Ramos (cell line): ENCODE measurements at regions not wholly inside any gene's neighbourhood (a gene's known extent, or its start where the extent isn't known, plus 50 kb on each side); places are given as distances from the start of the nearest gene placed in this dataset.

Experiments used
- in situ Hi-C: fragments of 300-500 bp; cut with MboI; formaldehyde crosslinking; loops from one replicate; pipeline ENCODE4 v1.14.3; 2022; ENCODE audit warnings: low sequenced_read_pairs; ENCODE audit not compliant: unreplicated experiment

DNA sequence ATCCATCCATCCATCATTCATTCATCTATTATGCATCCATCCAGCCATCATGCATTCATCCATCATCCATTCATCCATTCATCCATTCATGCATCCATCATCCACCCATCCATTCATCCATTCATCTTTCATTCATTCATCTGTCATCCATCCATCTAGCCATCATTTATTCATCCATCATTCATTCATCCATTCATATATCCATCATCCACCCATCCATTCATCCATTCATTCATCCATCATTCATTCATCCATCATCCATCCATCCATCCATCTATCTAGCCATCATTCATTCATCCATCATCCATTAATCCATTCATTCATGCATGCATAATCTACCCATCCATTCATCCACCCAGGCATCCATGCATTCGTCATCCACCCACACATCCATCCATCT, 1450.3 kb downstream of the TBC1D22A start:
- in situ Hi-C loops: no loop called here

GRCh38 chr22:48210812-48211211, 1448.4 kb downstream of the TBC1D22A start:
- in situ Hi-C loops: no loop called here

- in situ Hi-C loops: no loop called here
Measured at GRCh38 chr22:48210198-48210580, 1447.7 kb downstream of the TBC1D22A start.

- in situ Hi-C loops: no loop called here
Measured at GRCh38 chr22:48209473-48210197, 1447.2 kb downstream of the TBC1D22A start.

DNA sequence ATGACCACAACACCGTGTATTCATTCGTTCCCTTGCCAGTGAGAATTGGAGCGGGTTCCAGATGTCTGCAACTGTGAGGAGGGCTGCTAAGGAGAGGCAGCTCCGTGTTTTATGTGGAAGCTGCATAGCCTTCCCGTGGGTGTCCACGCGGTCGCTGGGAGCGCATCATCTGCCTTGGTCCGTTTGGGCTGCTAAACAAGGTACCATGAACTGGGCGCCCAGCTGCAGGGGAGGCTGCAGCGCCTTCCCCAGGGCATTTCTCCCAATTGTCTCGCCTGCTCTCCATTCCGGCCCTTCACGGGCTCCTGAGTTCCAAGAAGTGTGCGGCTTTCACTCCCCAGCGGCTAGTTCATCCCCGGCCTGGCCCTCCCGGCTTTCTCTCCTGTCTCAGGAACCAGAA, 1446.4 kb downstream of the TBC1D22A start:
- in situ Hi-C loops: no loop called here

DNA sequence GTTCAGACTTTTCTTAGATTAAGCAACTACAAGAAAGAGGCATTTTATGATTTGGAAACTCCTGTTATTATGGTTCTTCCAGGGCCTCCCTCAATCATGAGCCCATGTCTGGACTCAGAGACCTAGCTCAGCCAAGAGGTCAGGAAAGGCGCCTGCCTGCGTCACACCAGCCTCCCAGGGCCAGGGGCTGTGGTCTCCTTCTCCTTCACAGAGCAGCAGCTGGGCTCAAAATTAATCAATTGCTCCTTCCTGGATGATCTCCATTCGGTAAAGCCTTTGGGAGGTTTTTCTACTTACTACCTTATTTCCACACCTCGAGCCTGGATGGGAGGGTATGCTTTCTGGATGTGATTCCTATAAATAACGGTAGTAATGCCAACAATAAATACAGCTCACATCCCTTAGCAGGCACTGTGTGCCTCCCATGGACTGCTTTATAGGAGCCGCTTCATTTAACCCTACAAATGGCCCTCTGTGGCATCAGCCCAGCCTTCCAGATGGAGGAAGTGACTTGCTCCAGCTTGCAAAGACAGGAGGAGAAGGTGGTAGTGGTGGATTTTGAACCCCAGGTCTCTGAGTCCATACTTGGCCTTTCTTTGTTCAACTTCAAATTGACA, 1445.6 kb downstream of the TBC1D22A start:
- in situ Hi-C loops: no loop called here

GRCh38 chr22:48205790-48206189, 1443.3 kb downstream of the TBC1D22A start:
- in situ Hi-C loops: no loop called here

DNA sequence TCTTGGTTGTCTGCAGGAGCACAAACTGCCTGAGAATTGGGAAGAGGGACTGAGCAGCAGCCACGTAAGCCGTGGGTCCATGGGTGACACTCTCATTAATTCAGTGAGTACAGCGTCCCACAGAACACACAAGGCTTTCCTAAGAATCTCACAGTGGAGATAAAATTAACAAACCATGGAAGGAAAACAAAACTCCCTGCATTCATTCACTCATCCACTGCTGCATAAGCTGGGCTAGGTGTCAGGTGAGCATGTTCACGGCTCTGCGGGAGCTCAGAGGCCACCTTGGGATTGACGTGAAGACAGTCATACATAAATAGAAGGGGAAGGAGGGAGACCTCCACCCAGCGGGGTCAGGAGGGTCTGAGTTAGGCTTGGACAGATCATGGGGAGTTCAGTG, 1442.7 kb downstream of the TBC1D22A start:
- in situ Hi-C loops: no loop called here

DNA sequence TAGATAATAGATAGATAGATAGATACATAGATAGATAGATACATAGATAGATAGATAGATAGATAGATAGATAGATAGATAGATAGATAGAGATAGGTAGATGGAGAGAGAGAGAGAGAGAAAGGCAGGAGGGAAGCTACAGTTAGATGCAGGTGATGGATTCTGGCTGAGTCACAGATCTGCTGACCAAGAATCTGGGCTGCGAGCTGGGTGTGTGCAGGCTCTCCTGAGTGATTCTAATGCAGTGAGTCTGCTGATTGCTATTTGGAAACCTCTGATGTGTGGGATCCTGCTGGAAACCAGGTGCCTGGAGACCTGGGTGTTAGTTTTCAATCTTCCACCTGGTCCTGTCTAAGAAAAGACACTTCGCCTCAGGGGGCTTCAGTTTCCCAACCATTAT, 1441.8 kb downstream of the TBC1D22A start:
- in situ Hi-C loops: no loop called here

DNA sequence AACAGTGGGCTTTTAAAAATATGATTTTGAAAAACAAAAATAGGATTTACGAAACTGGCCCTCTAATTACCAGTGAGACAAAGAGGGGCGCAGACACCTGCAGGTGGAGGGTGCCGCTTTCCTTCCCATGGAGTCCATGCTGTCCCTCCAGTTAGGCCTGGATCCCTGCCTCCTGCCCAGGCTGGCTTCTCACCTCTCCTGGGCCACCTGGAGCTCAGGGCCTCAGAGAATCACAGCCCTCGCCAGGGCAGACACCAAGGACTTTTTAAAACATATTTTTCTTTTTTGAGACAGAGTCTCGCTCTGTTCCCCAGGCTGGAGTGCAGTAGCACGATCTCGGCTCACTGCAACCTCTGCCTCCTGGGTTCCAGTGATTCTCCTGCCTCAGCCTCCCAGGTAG, 1437.2 kb downstream of the TBC1D22A start:
- in situ Hi-C loops: no loop called here

DNA sequence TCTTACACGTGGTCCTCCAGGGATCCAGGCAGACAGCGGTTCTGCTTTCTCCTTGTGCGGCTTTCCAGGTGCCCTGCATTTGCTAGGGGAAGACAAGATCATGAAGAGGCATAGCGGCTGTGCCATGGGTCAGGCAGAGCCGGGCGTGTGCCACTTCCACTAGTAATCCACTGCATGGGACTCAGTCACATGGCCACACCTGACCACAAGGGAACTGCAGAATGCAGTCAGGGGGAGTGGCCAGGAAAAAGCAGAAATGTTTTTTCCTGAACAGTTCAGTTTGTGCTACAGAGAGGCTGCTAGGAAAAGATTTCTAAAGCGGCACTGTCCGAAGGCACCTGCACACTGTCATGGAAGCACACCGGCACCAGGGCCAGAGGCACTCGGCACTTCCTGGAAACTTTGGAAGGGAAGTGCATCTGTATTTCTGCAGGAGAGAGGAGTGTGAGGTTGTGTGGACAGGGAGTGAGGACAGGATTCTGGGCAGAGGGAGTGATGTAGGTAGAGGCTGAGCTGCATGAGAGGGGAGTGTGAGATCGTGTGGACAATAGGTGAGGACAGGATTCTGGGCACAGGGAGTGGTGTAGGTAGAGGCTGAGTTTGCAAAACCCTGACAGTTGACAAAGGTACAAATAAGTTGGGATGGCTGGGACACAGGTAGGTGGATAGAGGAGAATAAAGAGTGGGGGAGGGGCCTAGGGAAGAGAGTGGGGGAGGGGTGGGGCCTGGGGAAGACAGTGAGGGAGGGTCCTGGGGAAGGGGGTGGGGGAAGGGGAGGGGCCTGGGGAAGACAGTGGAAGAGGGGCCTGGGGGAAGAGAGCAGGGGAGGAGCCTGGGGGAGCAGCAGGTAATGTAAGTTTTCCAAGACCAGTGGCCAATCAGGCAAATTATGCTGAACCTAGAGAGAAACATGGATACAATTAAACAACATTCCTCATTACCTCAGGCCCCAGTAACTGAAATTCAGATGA, 1436.3 kb downstream of the TBC1D22A start:
- in situ Hi-C loops: no loop called here

DNA sequence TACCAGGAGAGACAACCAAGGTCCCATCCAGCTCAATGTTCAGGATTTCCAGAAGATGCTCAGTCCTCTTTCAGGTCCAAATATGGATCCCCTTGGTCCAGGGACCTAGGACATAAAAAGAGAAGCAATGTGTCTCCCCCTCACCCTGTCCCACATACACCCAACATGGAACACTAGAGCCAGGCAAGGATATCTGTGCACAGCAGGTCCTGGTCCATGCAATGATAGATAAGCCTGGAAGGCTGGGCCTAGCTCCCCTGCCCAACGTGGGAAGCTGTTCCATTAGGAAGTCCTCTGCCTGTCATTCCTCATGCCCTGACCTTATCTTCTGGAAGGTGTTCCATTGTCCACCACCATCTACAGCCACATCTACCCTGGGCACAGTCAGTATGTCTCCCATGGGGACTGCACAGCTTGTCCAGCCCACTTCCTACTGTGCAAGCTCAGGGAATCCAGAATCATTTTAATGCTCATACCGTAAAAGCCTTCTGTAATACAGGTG, 1434.8 kb downstream of the TBC1D22A start:
- in situ Hi-C loops: no loop called here

DNA sequence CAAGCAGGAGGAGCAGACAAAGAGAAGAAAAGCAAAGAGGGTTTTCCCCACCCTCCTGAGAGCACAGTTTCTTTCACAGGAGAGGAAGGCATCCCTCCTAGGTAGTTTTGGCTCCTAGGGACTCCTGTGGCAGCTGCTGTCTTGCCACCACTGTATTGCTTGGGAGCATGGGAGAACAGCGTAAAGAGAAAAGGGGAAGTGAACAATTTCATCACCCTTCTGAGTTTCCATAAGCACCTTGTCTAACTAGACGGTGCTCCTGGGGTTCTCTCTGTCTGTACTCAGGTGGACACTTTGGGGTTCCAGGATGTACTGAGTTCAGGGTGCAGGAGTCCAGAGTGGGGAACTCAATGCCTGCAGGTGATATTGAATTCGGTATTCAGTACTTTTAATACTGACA, 1430.5 kb downstream of the TBC1D22A start:
- in situ Hi-C loops: no loop called here

DNA sequence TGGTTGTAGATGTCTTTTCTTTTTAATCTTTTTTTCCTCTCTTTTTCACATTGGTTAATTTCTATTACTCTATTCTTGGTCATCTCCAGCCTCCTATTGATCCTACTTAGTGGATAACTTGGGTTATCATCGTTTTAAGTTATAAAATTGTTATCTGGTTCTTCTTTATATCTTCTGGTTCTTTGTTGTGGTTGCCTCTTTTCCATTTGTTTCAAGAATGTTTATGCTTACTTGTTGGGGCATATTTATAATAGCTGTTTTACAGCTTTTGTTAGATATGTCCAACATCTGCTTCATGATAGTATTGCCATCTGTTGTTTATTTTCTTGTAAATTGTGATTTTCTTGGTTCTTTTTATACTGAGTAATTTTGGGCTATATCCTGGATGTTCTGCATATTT, 1429.6 kb downstream of the TBC1D22A start:
- in situ Hi-C loops: no loop called here

GRCh38 chr22:48188231-48188721, 1425.8 kb downstream of the TBC1D22A start:
- in situ Hi-C loops: no loop called here

DNA sequence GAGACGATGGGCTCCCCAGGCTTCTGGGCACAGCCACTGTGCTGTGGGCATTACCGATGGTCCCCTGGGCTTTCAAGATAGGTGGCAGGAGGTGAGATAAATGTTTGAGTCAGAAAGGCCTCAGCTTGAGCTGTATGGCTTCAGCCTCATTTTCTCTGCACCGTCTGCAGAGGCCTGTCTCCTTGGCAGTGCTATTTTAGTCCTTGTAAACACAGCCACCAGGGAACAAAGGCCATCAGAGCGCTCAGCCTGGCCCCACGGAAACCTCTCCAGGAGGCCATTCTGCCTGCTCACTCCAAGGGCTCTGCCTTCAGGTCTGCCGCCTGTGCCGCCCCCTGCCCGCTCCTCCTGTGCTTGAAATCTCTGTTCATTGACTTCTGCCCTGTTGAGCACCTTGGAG, 1424.9 kb downstream of the TBC1D22A start:
- in situ Hi-C loops: no loop called here

DNA sequence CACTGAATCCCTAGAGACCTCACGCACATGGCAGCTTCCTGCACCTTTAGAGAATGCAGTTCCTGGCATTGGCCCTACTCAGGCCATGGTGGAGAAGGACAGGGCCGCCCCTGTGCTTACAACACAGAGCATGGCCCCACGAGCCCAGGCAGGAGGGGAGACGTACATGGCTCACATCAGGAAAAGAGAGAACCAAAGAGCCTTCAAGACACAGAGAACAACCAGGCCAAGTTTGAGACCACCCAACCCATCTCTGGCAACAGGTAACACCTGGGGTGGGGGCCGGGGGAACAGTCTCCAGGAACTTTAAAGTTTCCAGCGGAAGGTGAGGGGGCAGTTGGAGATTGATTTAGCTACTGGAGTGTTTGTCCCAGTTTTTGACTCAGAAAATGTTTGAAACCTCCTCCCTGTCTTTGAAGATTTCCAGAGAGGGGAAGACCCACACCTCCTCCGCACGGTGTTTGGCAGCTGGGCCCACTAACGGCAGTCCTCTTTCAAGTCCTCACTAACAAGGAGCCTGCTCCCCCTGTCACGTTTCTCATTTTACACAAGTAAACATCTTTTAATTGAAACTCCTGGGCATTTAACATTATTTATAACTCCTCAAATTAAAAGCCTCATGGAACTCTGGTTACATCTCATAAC, 1423.8 kb downstream of the TBC1D22A start:
- in situ Hi-C loops: no loop called here

DNA sequence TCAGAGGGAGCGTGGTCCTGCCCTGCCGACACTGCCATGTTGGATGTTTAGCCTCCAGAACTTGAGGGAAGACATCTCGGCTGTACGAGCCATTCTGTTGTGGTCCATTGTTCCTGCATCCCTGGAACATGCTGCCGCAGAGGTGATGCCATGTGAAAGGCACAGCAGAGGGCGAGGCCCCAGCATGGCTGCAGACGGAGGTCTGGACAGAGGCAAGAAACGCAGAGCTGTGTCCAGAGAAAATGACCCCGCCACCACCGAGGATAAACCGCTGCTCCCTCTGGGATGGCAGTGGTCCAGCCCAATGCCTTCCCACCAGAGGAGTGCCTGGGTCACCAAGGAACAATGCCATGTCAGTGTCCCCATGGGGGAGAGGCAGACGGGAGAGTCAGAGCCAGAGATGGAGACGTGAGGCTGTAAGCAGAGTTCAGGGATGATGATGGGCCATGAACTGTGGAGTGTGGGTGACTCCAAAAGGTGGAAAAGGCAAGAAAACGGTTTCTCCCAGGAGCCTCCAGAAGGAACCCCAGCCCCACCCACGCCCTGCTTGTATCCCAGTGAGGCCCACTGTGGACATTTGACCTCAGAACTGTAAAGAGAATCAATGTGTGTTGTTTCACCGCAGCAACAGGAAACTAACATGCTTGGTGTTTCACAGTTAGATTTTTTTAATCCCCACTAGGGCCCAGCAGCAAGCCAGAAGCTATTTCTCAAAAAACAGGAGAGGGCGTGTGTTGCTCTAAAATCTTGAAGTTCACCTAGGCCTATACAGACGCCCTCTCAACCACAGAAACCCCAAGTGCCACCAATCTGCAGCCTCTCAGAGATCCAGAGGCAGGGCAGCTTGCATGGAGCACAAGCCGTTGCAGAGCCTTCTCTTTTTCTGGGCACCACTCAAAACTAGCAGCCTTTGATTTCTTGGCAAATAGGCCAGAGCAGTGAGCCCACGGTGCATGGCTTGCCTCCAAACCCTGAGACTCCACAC, 1422.9 kb downstream of the TBC1D22A start:
- in situ Hi-C loops: no loop called here
